Body of pancreas (tissue), 4 donors: ENCODE measurements at regions not wholly inside any gene's neighbourhood (a gene's known extent, or its start where the extent isn't known, plus 50 kb on each side); places are given as distances from the start of the nearest gene placed in this dataset.

Source experiments
- POLR2A ChIP-seq, 3 donors: fragments of 450-650 bp; IDR thresholded peaks; one replicate each; pipeline ENCODE4 v1.6.1; 2016; ENCODE audit warnings: antibody characterized with exemption in 3 of 3, mild to moderate bottlenecking in 2 of 3
- TF ChIP-seq, protein P1 (sequence below), 7 experiments: fragments of 450-650 bp in 4 of 7; fragments of 200-600 bp in 3 of 7; sonication (generic) in 3 of 7; IDR thresholded peaks; one replicate each; pipeline ENCODE4 v1.5.1; 2016 to 2019; ENCODE audit warnings: antibody characterized with exemption in 7 of 7

DNA sequence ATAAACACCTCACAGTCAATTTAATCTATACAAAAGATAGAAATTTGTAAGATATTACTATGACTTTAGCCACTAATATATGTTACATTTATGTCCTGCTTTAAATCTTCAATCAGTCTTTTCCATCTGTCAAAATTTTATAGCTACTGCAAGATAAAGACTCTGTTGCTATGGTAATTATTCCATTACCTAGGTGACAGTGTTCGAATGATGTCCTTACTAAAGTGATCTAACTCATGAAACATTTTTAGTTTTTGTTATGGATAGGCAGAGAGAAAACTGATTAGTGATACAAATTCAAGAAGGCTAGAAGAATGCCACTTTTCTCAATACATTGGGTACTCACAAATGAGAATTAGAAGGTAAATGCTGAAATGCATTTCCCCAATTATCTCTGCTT, 359.9 kb upstream of the FSHR start:
- TF ChIP-seq, protein P1, sequence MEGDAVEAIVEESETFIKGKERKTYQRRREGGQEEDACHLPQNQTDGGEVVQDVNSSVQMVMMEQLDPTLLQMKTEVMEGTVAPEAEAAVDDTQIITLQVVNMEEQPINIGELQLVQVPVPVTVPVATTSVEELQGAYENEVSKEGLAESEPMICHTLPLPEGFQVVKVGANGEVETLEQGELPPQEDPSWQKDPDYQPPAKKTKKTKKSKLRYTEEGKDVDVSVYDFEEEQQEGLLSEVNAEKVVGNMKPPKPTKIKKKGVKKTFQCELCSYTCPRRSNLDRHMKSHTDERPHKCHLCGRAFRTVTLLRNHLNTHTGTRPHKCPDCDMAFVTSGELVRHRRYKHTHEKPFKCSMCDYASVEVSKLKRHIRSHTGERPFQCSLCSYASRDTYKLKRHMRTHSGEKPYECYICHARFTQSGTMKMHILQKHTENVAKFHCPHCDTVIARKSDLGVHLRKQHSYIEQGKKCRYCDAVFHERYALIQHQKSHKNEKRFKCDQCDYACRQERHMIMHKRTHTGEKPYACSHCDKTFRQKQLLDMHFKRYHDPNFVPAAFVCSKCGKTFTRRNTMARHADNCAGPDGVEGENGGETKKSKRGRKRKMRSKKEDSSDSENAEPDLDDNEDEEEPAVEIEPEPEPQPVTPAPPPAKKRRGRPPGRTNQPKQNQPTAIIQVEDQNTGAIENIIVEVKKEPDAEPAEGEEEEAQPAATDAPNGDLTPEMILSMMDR (IDR thresholded peaks at IDR 0.05) = no peak
- no peak for TF ChIP-seq POLR2A (IDR thresholded peaks at IDR 0.05)
